Neural cell (in vitro differentiated cells): ENCODE measurements at regions not wholly inside any gene's neighbourhood (a gene's known extent, or its start where the extent isn't known, plus 50 kb on each side); places are given as distances from the start of the nearest gene placed in this dataset.

Source experiments
- CTCF ChIP-seq: fragments of 450-650 bp; IDR thresholded peaks from 2 replicates; pipeline ENCODE4 v1.5.1; 2014; ENCODE audit warnings: antibody characterized with exemption, mild to moderate bottlenecking, moderate library complexity; ENCODE audit not compliant: poor library complexity, severe bottlenecking
- POLR2AphosphoS5 ChIP-seq: IDR thresholded peaks from 2 replicates; pipeline ENCODE4 v1.6.1; 2012
- REST ChIP-seq: IDR thresholded peaks from 2 replicates; pipeline ENCODE4 v1.6.1; 2012; ENCODE audit warnings: borderline replicate concordance
- SMC3 ChIP-seq: fragments of 450-650 bp; conservative IDR thresholded peaks from 2 replicates; pipeline ENCODE4 v1.6.1; 2014; ENCODE audit warnings: antibody characterized with exemption, mild to moderate bottlenecking, moderate library complexity; ENCODE audit not compliant: poor library complexity
- TAF1 ChIP-seq: IDR thresholded peaks from 2 replicates; pipeline ENCODE4 v1.6.1; 2012; ENCODE audit warnings: low read depth

GRCh38 chr2:150656002-150656401, 168.5 kb upstream of the RND3 start:
- TF ChIP-seq CTCF = no peak
- TF ChIP-seq POLR2AphosphoS5 = no peak
- TF ChIP-seq REST = no peak
- no peak for TF ChIP-seq TAF1
- no peak for TF ChIP-seq SMC3
